Heart left ventricle (tissue), 13 donors: ENCODE measurements at regions not wholly inside any gene's neighbourhood (a gene's known extent, or its start where the extent isn't known, plus 50 kb on each side); places are given as distances from the start of the nearest gene placed in this dataset.

Experiments used
- CTCF ChIP-seq, 12 donors: fragments of 200-600 bp; sonication (generic) in 4 of 12; IDR thresholded peaks; one replicate each; pipeline versions ENCODE4 v1.5.0 to v1.8.0; 2018 to 2022; ENCODE audit warnings: antibody characterized with exemption in 12 of 12, mild to moderate bottlenecking in 5 of 12
- POLR2A ChIP-seq, 2 donors: fragments of 450-650 bp; IDR thresholded peaks; one replicate each; pipeline ENCODE4 v1.6.1; 2017; ENCODE audit warnings: antibody characterized with exemption in 2 of 2, mild to moderate bottlenecking in 2 of 2, moderate library complexity in 2 of 2
- donor health status: ischemic (EF 13 %, LVEDD 7.1; RV severe dilation, severe dysfunction).
- donor health status: DM: no; HTN: yes; CAD: no.
- donor health status: DM: no; HTN: no; CAD: no.
- donor health status: ischemic (EF 25% LVEDD 6.9; RV normal size, moderate dysfunction).
- donor health status: ischemic (EF 25% LVEDD 5.7; RV mildly dilated, moderate dysfunction).
- donor health status: ischemic (EF 35%, LVEDD 5.7; RV mildly dilated, moderate dysfunction).
- donor health status: nonischemic (EF 11% LVEDD 7.7; RV severe dilation, severe dysfunction).
- donor health status: DM: yes; HTN: yes; CAD: no.
- donor health status: PGD.
- donor health status: ischemic (EF 29% LVEDD 5.4; RV normal size, mild dysfunction).
- donor health status: nonischemic (EF 23%, LVEDD 6.1; RV moderate dilation, normal function).

GRCh38 chr6:105769197-105769596 is 316.9 kb upstream of the PRDM1 start:
- TF ChIP-seq CTCF (IDR thresholded peaks at IDR 0.05) (no peak), POLR2A (IDR thresholded peaks at IDR 0.05) (no peak)
